ENCODE measurements at regions not wholly inside any gene's neighbourhood (a gene's known extent, or its start where the extent isn't known, plus 50 kb on each side); places are given as distances from the start of the nearest gene placed in this dataset.

- TF ChIP-seq, protein P1, sequence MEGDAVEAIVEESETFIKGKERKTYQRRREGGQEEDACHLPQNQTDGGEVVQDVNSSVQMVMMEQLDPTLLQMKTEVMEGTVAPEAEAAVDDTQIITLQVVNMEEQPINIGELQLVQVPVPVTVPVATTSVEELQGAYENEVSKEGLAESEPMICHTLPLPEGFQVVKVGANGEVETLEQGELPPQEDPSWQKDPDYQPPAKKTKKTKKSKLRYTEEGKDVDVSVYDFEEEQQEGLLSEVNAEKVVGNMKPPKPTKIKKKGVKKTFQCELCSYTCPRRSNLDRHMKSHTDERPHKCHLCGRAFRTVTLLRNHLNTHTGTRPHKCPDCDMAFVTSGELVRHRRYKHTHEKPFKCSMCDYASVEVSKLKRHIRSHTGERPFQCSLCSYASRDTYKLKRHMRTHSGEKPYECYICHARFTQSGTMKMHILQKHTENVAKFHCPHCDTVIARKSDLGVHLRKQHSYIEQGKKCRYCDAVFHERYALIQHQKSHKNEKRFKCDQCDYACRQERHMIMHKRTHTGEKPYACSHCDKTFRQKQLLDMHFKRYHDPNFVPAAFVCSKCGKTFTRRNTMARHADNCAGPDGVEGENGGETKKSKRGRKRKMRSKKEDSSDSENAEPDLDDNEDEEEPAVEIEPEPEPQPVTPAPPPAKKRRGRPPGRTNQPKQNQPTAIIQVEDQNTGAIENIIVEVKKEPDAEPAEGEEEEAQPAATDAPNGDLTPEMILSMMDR (IDR thresholded peaks at IDR 0.05; ENCODE audit: low read depth, low read length), result no peak
- Histone ChIP-seq H3K27me3 (no peaks in the 10 kb centered on the region), H3K36me3 (no peaks in the 10 kb centered on the region), H3K4me3 (ENCODE audit: low read depth, low read length) (no peak overlapping the region), H3K9me3 (no peaks in the 10 kb centered on the region), H3K4me1 (no peaks in the 10 kb centered on the region)
- DNase-seq, result no peak
Observed at GRCh38 chr1:72942008-72942407, 659.7 kb upstream of the NEGR1 start.

DNA sequence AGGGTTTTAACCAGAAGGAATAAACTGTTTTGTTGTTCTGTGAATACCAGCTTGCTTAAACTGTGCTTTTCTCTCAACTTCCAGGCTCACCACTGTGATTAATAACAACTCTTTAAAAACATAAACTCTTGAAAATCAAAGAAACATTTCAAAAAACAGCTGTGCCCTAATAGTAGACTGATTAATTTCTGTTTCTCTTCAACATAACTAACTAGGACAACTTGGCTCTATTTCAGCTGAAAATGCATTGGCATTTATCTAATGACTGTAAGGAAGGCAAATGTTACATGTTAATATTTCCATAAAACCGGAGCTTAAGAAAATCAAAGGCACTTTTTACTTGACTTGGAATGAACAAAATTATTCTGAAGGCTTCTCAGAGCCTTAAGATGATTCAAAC lies 656.1 kb upstream of the NEGR1 start:
- no peak for DNase-seq
- TF ChIP-seq, protein P1 (IDR thresholded peaks at IDR 0.05; ENCODE audit: low read depth, low read length), result no peak
- no peak overlapping the region for H3K4me3 ChIP-seq (ENCODE audit: low read depth, low read length)
- H3K4me1 ChIP-seq, result no peaks in the 10 kb centered on the region
- no peaks in the 10 kb centered on the region for H3K27me3 ChIP-seq
- H3K9me3 ChIP-seq, result no peaks in the 10 kb centered on the region
- H3K36me3 ChIP-seq, result no peaks in the 10 kb centered on the region

- Histone ChIP-seq H3K36me3 (no peaks in the 10 kb centered on the region), H3K4me3 (ENCODE audit: low read depth, low read length) (no peak overlapping the region), H3K27me3 (no peaks in the 10 kb centered on the region), H3K9me3 (no peaks in the 10 kb centered on the region), H3K4me1 (no peaks in the 10 kb centered on the region)
- TF ChIP-seq, protein P1 (IDR thresholded peaks at IDR 0.05; ENCODE audit: low read depth, low read length), result no peak
- DNase-seq, result no peak
Observed at GRCh38 chr1:72937905-72938304, 655.6 kb upstream of the NEGR1 start.

DNA sequence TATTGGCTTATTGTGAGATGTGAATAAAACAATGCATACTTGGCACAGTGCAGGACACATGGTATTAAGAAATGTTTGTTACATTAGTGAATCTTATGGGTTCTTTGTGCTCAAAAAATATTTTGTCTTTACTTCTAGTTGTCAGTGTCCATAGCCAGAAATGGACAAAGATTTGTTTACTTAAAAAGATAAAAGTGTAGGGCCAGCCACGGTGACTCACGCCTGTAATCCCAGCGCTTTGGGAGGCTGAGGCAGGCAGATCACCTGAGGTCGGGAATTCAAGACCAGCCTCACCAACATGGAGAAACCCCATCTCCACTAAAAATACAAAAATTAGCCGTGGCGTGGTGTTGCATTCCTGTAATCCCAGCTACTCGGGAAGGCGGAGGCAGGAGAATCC lies 654.6 kb upstream of the NEGR1 start:
- TF ChIP-seq, protein P1 (IDR thresholded peaks at IDR 0.05; ENCODE audit: low read depth, low read length), result no peak
- no peak for DNase-seq
- no peak overlapping the region for H3K4me3 ChIP-seq (ENCODE audit: low read depth, low read length)
- no peaks in the 10 kb centered on the region for H3K9me3 ChIP-seq
- H3K4me1 ChIP-seq, result no peaks in the 10 kb centered on the region
- no peaks in the 10 kb centered on the region for H3K36me3 ChIP-seq
- no peaks in the 10 kb centered on the region for H3K27me3 ChIP-seq

DNA sequence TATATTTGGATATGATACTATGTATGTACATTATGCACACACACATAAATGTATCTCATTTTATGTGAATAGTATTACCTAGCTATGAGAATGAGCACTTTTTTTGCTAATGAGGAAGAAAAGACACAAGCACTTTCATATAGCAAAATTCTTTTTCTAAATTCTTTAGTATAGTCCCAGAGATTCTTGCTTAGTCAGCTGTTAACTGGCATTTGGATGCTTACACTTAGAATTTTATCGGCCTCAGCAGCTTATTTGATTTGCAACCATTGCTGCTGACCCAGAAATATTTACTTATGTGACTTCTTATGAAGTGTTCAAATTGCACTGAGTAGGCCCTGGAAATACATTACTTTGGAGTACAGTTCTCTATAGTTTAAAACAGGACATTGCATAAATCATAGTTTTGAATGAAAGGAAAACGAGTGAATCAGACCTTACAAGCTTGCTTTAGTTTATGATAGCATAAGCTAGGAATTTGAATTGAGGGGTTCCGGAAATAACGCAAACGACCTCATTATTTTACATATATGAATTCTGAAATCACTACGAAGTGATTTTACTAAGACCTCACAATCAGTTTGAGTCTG lies 653.9 kb upstream of the NEGR1 start:
- Histone ChIP-seq H3K36me3 (no peaks in the 10 kb centered on the region), H3K27me3 (no peaks in the 10 kb centered on the region), H3K9me3 (no peaks in the 10 kb centered on the region), H3K4me3 (ENCODE audit: low read depth, low read length) (no peak overlapping the region), H3K4me1 (no peaks in the 10 kb centered on the region)
- DNase-seq, result no peak
- TF ChIP-seq, protein P1 (IDR thresholded peaks at IDR 0.05; ENCODE audit: low read depth, low read length), result no peak

DNA sequence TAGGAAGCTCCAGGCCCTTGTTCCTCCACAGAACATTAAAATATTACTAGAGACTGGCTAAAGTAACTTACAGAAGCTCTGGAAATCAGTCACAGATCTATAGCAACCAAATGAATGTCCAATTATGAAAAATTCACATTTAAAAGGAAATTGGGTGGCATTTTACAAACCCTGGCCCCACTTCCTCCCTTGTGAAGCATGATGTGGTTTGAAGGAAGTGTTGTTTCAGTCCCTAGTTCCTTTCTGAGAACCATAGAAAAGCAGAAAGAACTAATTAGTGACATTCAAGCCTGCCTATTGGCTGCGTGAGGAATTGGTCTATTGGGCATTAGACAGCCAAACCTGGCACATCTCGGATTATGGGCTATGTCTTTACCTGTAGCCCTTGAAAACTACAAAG lies 649.7 kb upstream of the NEGR1 start:
- Histone ChIP-seq H3K4me3 (ENCODE audit: low read depth, low read length) (no peak overlapping the region), H3K4me1 (no peaks in the 10 kb centered on the region), H3K27me3 (no peaks in the 10 kb centered on the region), H3K36me3 (no peaks in the 10 kb centered on the region), H3K9me3 (no peaks in the 10 kb centered on the region)
- no peak for DNase-seq
- TF ChIP-seq, protein P1 (IDR thresholded peaks at IDR 0.05; ENCODE audit: low read depth, low read length), result no peak
